ENCODE measurements at regions not wholly inside any gene's neighbourhood (a gene's known extent, or its start where the extent isn't known, plus 50 kb on each side); places are given as distances from the start of the nearest gene placed in this dataset.

DNA sequence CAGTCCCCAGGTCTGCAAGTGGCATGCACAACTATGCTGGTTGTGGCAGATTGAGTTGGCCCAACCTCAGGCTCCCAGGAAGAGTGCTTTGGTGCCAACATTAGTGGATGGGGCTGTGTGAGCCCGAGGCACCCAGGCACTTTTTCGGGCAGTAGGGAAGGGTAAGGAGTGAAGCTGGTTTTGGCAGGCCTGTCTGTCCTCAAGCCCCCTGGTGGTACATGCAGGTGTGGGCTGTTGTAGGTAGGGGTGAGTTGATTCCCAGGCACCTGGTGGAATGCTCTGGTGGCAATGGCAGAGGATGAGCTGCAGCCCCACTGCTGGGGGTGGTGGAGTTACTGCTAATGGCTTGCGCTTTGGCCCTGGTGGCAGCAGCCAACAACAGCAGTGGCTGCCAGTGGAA lies 723.7 kb upstream of the SLITRK1 start:
- Histone ChIP-seq H3K27ac (ENCODE audit: low read depth, low read length, poor library complexity, severe bottlenecking) (no peak overlapping the region), H3K36me3 (ENCODE audit: insufficient read depth, low read length, poor library complexity, severe bottlenecking) (no peaks in the 10 kb centered on the region), H3K4me1 (ENCODE audit: insufficient read depth, low read length, poor library complexity, severe bottlenecking) (no peaks in the 10 kb centered on the region), H3K27me3 (replicated peaks; ENCODE audit: insufficient read depth, low read depth, low read length, poor library complexity) (no peaks in the 10 kb centered on the region), H3K4me3 (ENCODE audit: low read depth, low read length, poor library complexity, severe bottlenecking) (no peak overlapping the region), H3K9me3 (ENCODE audit: low read depth, low read length, poor library complexity, severe bottlenecking) (no peaks in the 10 kb centered on the region)
- intact Hi-C loops (cut with micrococcal nuclease; ENCODE audit: unreplicated experiment), result no loop called here
- BruUV-seq (replicated peaks), result no TSS peak
- CTCF ChIA-PET, result no interaction called here
- POLR2A ChIA-PET (ENCODE audit: low non-redundant PET), result no interaction called here
- DNase-seq (ENCODE audit: low spot score), result no peak
- TF ChIP-seq CTCF (conservative IDR thresholded peaks at IDR 0.05; ENCODE audit: low read depth, low read length) (no peak), EZH2 (IDR thresholded peaks at IDR 0.05; ENCODE audit: borderline replicate concordance, low read depth, low read length, poor library complexity, severe bottlenecking) (no peak)

GRCh38 chr13:84591444-84591843 lies 709.2 kb upstream of the SLITRK1 start:
- no peak for TF ChIP-seq CTCF (conservative IDR thresholded peaks at IDR 0.05; ENCODE audit: low read depth, low read length)
- TF ChIP-seq EZH2 (IDR thresholded peaks at IDR 0.05; ENCODE audit: borderline replicate concordance, low read depth, low read length, poor library complexity, severe bottlenecking), result no peak
- intact Hi-C loops (cut with micrococcal nuclease; ENCODE audit: unreplicated experiment), result no loop called here
- H3K4me3 ChIP-seq (ENCODE audit: low read depth, low read length, poor library complexity, severe bottlenecking), result no peak overlapping the region
- DNase-seq (ENCODE audit: low spot score), result no peak
- H3K27me3 ChIP-seq (replicated peaks; ENCODE audit: insufficient read depth, low read depth, low read length, poor library complexity), result no peaks in the 10 kb centered on the region
- no peak overlapping the region for H3K27ac ChIP-seq (ENCODE audit: low read depth, low read length, poor library complexity, severe bottlenecking)
- H3K36me3 ChIP-seq (ENCODE audit: insufficient read depth, low read length, poor library complexity, severe bottlenecking), result no peaks in the 10 kb centered on the region
- no peaks in the 10 kb centered on the region for H3K4me1 ChIP-seq (ENCODE audit: insufficient read depth, low read length, poor library complexity, severe bottlenecking)
- ChIA-PET CTCF (no interaction called here), POLR2A (ENCODE audit: low non-redundant PET) (no interaction called here)
- no TSS peak for BruUV-seq (replicated peaks)
- no peaks in the 10 kb centered on the region for H3K9me3 ChIP-seq (ENCODE audit: low read depth, low read length, poor library complexity, severe bottlenecking)

GRCh38 chr13:84590663-84591062 lies 708.4 kb upstream of the SLITRK1 start:
- no peak for DNase-seq (ENCODE audit: low spot score)
- POLR2A ChIA-PET (ENCODE audit: low non-redundant PET), result no interaction called here
- intact Hi-C loops (cut with micrococcal nuclease; ENCODE audit: unreplicated experiment), result no loop called here
- H3K27ac ChIP-seq (ENCODE audit: low read depth, low read length, poor library complexity, severe bottlenecking), result no peak overlapping the region
- no peaks in the 10 kb centered on the region for H3K27me3 ChIP-seq (replicated peaks; ENCODE audit: insufficient read depth, low read depth, low read length, poor library complexity)
- no peaks in the 10 kb centered on the region for H3K36me3 ChIP-seq (ENCODE audit: insufficient read depth, low read length, poor library complexity, severe bottlenecking)
- H3K9me3 ChIP-seq (ENCODE audit: low read depth, low read length, poor library complexity, severe bottlenecking), result no peaks in the 10 kb centered on the region
- no TSS peak for BruUV-seq (replicated peaks)
- TF ChIP-seq CTCF (conservative IDR thresholded peaks at IDR 0.05; ENCODE audit: low read depth, low read length) (no peak), EZH2 (IDR thresholded peaks at IDR 0.05; ENCODE audit: borderline replicate concordance, low read depth, low read length, poor library complexity, severe bottlenecking) (no peak)
- CTCF ChIA-PET, result no interaction called here
- no peak overlapping the region for H3K4me3 ChIP-seq (ENCODE audit: low read depth, low read length, poor library complexity, severe bottlenecking)
- H3K4me1 ChIP-seq (ENCODE audit: insufficient read depth, low read length, poor library complexity, severe bottlenecking), result no peaks in the 10 kb centered on the region
